HPDE6-E6E7 (cell line): ENCODE measurements at regions not wholly inside any gene's neighbourhood (a gene's known extent, or its start where the extent isn't known, plus 50 kb on each side); places are given as distances from the start of the nearest gene placed in this dataset.

ENCODE experiments used
- DNase-seq: peaks from one replicate; pipeline ENCODE4 v3.0.0; 2011; ENCODE audit warnings: missing footprints; ENCODE audit errors: extremely low spot score

GRCh38 chr10:128996092-128996491 is 470.9 kb upstream of the MGMT start:
- no peak for DNase-seq

DNA sequence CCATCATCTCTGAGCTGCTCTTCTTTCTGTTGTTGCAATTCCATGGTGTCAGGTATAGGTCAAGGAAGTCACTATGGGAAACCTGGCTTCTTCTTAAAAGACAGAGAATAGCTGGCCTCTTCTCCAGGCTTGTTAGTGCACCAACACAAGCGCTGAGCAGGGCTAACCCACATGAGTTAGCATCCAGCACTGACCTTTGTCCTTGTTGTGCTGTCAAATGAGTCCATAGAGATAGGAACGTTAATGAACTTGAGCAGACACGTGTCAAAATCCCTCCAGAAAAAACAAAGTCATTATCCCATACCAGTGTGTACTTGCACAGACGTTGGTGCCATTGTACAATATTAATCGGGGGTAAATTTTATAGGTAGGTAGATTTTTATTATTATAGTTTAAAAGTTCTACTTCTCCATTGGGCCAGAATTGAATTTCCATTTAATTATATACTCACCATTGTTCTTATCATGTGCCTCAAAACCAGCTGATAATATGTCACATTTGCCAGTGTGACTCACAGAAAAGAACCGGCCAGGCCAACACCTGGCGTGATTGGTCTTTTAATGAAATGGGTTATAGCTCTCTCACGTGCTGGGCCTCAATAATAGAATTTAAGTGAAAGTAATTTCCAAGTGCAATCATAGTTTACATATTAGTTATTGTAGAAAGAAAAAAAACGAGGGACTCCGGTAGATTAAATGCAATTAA is 468.8 kb upstream of the MGMT start:
- no peak for DNase-seq

GRCh38 chr10:129004398-129004797 is 462.6 kb upstream of the MGMT start:
- no peak for DNase-seq

- DNase-seq: no peak
Observed at GRCh38 chr10:129005080-129005479, 462.0 kb upstream of the MGMT start.

DNA sequence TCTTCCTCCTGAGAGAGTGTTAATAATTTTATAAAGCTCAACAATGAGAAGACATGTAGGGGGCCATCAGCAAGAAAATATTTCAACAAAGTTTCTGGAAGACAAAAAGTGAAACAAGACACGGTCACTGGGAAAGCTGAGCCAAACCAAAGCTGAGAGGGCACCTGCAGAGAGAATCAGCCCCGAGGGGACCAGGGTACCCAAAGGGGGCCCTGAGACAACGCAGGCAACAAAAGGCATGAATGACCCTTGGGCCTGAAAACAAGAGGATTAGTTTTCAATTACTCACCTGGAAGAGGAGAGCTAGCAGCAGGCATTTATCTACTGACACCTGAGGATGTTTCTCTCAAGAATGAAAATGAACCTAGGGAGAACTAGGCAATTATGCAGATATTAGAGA is 461.2 kb upstream of the MGMT start:
- DNase-seq: no peak

DNA sequence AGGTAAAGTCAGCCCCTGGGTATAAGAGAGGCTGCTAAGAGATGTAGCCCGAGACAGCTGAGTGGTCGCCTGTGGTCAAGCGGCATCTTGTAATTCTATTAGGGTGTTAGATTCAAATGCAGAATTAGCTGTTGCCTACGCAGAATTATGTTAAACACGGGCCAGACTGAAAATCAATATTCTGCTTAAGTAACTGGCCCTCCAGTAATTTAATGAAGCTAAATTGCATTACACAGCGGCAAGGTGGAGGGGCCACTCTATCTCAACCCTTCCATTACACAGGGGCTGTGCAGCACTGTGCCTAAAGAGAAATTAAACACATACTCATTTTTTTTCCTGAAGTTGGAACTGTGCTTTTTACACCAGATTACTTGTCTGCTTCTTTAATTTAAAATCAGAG is 448.5 kb upstream of the MGMT start:
- no peak for DNase-seq

GRCh38 chr10:129020651-129021330 is 446.2 kb upstream of the MGMT start:
- DNase-seq: no peak

GRCh38 chr10:129021594-129022304 is 445.3 kb upstream of the MGMT start:
- DNase-seq: no peak

DNA sequence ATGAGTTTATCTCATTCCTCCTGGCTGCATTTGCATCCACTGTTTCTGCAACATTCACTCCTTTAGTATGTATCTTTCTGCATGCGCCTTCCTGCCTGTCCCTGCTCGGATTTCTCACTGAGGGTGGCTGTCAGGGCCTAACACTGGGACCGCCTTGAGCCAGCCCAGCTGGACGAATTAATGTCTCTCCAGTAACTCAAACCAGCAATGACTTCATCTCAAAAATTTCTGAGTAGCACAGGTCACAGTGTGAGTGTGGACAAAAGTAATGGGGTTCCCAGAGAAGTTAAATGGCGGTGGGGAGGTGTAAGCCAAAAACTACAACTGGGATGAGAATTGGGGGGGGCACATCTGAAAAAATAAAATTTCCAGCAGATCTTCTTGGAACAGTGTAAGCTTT is 444.0 kb upstream of the MGMT start:
- DNase-seq: no peak

DNA sequence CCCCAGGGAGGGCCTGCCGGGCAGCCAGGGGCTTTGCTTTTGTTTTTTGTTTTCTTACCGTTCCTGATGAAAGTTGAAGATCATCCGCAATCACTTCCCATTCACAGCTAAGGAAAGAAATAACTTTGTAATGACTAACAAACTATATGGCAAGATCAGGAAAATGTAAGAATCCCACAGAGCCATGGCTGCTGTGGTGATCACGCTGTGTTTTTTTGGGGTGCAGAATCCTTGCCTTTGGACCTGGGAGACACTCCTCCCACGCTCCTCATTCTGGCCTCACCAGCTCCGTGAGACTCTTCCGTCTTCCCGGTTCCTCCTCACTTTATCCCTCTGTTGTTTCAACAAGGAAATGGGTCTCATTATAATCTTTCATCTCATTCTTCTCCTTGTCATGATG is 443.0 kb upstream of the MGMT start:
- no peak for DNase-seq

- DNase-seq: no peak
Observed at GRCh38 chr10:129025787-129026186, 441.3 kb upstream of the MGMT start.

GRCh38 chr10:129027906-129028305 is 439.1 kb upstream of the MGMT start:
- DNase-seq: no peak

- no peak for DNase-seq
Observed at GRCh38 chr10:129028451-129028850, 438.6 kb upstream of the MGMT start.

DNA sequence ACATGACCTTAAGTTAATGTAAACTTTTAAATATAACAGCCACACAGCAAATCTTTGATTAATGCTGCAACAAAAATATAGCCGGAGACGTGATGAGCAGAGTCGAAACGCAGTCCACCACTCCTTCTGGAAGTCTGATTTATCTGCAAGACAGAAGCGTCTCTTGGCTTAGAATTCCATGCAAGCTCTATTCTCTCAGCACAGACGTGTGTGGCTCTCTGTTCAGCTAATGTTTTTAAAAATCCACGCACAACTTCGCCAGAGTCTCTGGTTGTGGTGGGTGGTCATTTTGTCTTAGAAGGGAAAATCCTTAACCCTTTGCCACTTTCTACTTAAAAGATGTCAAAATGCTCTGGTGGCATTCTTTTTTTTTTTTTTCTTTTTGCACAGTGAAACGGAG is 438.0 kb upstream of the MGMT start:
- DNase-seq: no peak

DNA sequence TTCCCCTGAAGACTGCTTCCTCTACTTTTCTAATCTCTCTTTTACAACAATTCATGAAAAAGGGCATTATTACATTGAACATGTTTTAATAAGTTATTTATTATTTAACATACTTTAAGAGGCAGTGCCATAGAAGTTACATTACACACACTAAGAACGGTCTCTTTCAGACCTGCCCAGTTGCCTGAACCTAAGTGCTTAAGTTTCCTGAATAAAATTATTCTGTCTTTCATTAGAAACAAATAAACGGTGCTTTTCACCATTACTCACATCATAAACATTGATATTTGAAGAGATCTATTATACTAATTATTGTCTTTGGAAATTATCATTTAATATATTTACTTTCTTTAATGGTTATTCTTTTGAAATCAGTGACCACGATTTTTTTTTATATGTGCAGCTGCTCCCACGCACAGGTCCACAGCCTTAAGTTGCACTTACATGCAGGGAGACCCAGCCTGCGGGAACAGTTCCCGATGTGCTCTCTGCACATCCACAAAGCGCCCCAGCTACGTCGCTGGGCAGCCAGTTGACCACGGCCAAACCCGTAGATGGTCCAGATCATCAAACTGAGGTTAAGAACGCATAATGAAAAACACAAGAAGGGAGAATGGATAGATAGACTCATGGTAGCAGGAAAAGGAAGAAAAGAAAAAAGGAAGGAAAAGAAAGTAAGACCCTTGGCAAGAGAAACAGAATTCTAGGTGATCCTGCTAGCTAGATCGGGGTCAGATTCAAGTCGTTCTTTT is 437.0 kb upstream of the MGMT start:
- DNase-seq: no peak

- no peak for DNase-seq
Observed at GRCh38 chr10:129030603-129030895, 436.5 kb upstream of the MGMT start.

DNA sequence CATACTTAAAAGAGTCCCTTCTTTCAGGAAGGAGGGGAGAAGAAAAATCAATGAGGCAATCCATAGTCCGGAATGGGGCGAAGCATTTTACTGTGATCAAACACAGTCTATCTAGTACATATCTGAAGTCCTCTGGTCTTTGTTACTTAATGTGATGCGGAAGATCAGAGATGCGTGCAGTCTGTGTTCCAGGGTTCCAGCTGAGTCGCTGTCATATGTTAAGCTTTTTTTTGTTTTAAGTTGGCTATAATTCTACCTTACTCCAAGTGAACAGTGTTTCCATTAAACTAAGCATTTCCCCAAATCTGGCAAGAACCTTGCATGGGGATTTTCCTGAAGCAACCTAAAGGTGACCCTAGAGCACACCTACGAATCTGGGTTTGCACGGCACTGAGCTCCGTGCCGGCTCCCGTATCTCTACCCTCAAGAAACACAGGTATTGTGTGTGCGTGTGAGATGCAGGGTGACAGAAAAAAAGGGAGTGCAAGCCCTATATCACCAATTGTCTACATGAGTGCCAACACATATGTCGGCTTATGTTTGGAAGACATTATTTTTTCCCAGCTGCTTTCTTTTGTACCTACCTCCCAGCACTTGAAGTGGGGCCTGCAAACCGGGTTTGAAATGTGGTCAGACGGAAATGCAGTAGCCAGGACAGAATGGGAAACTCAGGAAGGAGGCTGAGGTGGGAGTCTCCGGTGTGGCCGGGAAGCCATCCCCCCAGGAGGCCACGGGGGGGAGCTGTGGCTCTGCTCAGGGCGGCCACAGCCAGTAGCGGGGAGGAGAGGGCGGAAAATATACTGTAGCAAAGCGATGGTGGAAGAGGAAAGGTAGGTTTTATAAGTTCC is 435.8 kb upstream of the MGMT start:
- DNase-seq: no peak

- DNase-seq: no peak
Observed at GRCh38 chr10:129031844-129032150, 435.2 kb upstream of the MGMT start.

DNA sequence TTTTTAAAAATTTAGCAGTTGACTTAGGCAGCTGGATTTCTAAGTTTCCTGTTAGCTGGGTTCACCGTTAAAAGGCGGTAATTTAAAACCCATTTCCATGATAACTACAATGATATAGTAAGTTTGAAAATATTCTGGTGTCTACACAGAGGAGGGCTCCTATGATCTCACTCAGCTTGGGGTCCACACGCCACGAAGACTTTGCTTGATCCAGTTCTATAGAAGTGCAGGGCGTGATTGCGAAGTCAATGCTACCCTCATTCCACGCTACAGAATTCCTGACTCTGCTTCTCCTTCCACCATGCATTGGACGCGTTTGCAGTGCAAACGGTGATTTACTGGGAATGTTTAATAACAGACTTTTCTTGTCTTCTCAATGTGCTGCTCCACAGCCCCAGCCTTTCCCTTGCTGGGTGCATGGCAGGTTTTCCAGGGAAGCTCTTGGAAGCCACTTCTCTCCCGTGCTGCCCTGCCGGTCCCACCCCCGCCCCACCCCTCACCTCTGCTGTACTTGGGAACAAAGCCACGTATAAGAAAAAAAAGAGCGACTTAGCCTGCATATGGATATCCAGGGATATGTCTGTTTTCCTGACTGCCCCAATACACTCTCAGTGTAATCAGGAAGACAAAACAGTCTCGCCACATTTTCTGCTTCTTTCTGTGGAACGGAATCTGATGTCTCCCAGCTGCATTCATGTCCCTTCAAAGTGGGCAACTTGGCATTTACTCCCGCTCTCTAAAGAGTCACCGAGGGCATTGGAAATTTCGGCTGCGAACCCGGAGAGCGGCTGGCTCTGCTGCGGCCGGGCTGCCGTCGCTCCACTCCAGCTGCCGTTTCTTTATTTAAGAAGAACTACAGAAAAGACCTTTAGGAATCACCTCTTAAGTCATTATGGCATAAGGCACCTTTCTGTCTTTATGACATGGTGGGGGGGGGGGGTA is 434.4 kb upstream of the MGMT start:
- no peak for DNase-seq

- no peak for DNase-seq
Observed at GRCh38 chr10:129033340-129033739, 433.7 kb upstream of the MGMT start.
